Hepatocyte (in vitro differentiated cells): ENCODE measurements at regions not wholly inside any gene's neighbourhood (a gene's known extent, or its start where the extent isn't known, plus 50 kb on each side); places are given as distances from the start of the nearest gene placed in this dataset.

ENCODE experiments used
- DNase-seq: peaks from one replicate; pipeline ENCODE4 v3.0.0-alpha.2; 2016; ENCODE audit warnings: low spot score
- H2AFZ ChIP-seq: fragments of 200-600 bp; sonication (generic); 2 replicates; pipeline ENCODE4 v1.6.0; 2016; ENCODE audit warnings: antibody characterized with exemption, mild to moderate bottlenecking
- H3K27ac ChIP-seq: fragments of 200-600 bp; sonication (generic); 2 replicates; pipeline ENCODE4 v1.5.1; 2016; ENCODE audit warnings: mild to moderate bottlenecking
- H3K27me3 ChIP-seq: fragments of 200-600 bp; sonication (generic); 2 replicates; pipeline ENCODE4 v1.6.1; 2016
- H3K36me3 ChIP-seq: fragments of 200-600 bp; sonication (generic); replicated peaks from 2 replicates; pipeline ENCODE4 v1.5.1; 2016; ENCODE audit warnings: low read depth; ENCODE audit not compliant: insufficient read depth
- H3K4me1 ChIP-seq: fragments of 200-600 bp; sonication (generic); 2 replicates; pipeline ENCODE4 v1.5.1; 2016; ENCODE audit warnings: mild to moderate bottlenecking, moderate library complexity; ENCODE audit not compliant: insufficient read depth
- H3K4me2 ChIP-seq: fragments of 200-600 bp; sonication (generic); 2 replicates; pipeline ENCODE4 v1.6.0; 2016
- H3K4me3 ChIP-seq: fragments of 200-600 bp; sonication (generic); 2 replicates; pipeline ENCODE4 v1.5.1; 2016; ENCODE audit warnings: mild to moderate bottlenecking
- H3K79me2 ChIP-seq: fragments of 200-600 bp; sonication (generic); 2 replicates; pipeline ENCODE4 v1.6.0; 2017; ENCODE audit warnings: mild to moderate bottlenecking
- H3K9me2 ChIP-seq: fragments of 200-600 bp; sonication (generic); replicated peaks from 2 replicates; pipeline ENCODE4 v1.6.0; 2017; ENCODE audit warnings: mild to moderate bottlenecking; ENCODE audit not compliant: insufficient read depth
- H3K9me3 ChIP-seq: fragments of 200-600 bp; sonication (generic); 2 replicates; pipeline ENCODE4 v1.5.1; 2016; ENCODE audit warnings: low read depth, mild to moderate bottlenecking
- H4K20me1 ChIP-seq: fragments of 200-600 bp; sonication (generic); 2 replicates; pipeline ENCODE4 v1.6.0; 2016; ENCODE audit warnings: mild to moderate bottlenecking; ENCODE audit not compliant: insufficient read depth, poor library complexity, severe bottlenecking
- EZH2 ChIP-seq: fragments of 200-600 bp; sonication (generic); IDR thresholded peaks from 2 replicates; pipeline ENCODE4 v1.6.1; 2016; ENCODE audit warnings: antibody characterized with exemption, mild to moderate bottlenecking, borderline replicate concordance
- EZH2phosphoT487 ChIP-seq: fragments of 200-600 bp; sonication (generic); IDR thresholded peaks from one replicate; pipeline ENCODE4 v1.6.1; 2018; ENCODE audit warnings: antibody characterized with exemption, mild to moderate bottlenecking, low read depth, moderate library complexity; ENCODE audit not compliant: unreplicated experiment, severe bottlenecking
- WGBS: methylation state at CpG from one replicate; pipeline ENCODE4 v1.1.6; 2016; ENCODE audit warnings: low lambda C conversion rate; ENCODE audit errors: missing lambda C conversion rate; 5-methylcytosine and 5-hydroxymethylcytosine counted together
- TF ChIP-seq, protein P1 (sequence below): fragments of 200-600 bp; sonication (generic); IDR thresholded peaks from 2 replicates; pipeline ENCODE4 v1.5.1; 2016; ENCODE audit warnings: antibody characterized with exemption, mild to moderate bottlenecking; ENCODE audit not compliant: poor library complexity

GRCh38 chr5:5061836-5062235, 78.3 kb upstream of the ADAMTS16 start:
- H3K79me2 ChIP-seq = no peaks in the 10 kb centered on the region
- 96% methylated on average over 12 of the region's 12 CpGs for WGBS
- no peak overlapping the region for H2AFZ ChIP-seq
- TF ChIP-seq EZH2 = no peak
- TF ChIP-seq, protein P1, sequence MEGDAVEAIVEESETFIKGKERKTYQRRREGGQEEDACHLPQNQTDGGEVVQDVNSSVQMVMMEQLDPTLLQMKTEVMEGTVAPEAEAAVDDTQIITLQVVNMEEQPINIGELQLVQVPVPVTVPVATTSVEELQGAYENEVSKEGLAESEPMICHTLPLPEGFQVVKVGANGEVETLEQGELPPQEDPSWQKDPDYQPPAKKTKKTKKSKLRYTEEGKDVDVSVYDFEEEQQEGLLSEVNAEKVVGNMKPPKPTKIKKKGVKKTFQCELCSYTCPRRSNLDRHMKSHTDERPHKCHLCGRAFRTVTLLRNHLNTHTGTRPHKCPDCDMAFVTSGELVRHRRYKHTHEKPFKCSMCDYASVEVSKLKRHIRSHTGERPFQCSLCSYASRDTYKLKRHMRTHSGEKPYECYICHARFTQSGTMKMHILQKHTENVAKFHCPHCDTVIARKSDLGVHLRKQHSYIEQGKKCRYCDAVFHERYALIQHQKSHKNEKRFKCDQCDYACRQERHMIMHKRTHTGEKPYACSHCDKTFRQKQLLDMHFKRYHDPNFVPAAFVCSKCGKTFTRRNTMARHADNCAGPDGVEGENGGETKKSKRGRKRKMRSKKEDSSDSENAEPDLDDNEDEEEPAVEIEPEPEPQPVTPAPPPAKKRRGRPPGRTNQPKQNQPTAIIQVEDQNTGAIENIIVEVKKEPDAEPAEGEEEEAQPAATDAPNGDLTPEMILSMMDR = no peak
- TF ChIP-seq EZH2phosphoT487 = no peak
- H3K4me1 ChIP-seq = no peaks in the 10 kb centered on the region
- H3K36me3 ChIP-seq = no peaks in the 10 kb centered on the region
- no peak overlapping the region for H3K27ac ChIP-seq
- no peak overlapping the region for H3K4me3 ChIP-seq
- H3K9me2 ChIP-seq = no peaks in the 10 kb centered on the region
- DNase-seq = no peak
- H4K20me1 ChIP-seq = no peaks in the 10 kb centered on the region
- H3K27me3 ChIP-seq = no peaks in the 10 kb centered on the region
- H3K4me2 ChIP-seq = no peak overlapping the region
- no peaks in the 10 kb centered on the region for H3K9me3 ChIP-seq

DNA sequence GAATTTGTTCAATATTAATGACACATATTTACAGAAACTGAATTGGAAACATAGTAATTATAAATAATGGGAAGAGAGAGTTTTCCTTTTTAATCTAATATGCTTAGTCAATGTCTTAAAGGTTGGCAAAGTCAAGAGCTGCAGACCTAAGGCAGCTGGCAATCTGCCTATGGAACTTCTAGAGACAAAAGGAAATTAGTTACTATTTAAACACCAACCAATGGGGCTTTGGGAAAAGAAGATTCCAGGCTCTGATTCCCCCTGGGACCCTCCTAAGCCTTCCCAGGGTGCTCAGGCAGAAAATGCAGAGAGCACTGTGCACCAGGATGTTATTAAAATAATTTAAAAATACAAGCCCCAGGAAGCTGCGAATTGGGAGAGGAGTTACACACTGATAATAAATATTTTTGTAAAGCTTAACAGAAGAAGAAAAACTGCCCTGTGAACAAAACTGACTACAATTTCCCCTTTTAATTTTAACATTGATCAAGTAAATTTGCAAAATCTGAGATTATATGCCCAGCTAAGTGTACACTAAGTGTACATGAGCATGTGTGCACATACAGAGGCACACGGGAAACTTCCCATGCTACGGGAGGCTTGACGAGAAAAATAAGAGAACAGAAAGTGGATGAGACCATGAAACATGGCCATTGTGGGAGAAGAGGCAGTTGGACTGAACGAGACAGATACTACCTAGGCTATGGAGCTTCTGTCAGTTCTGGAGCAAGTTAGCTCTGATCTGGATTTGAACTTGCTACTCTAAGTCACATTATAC, 77.4 kb upstream of the ADAMTS16 start:
- no peaks in the 10 kb centered on the region for H3K9me3 ChIP-seq
- no peaks in the 10 kb centered on the region for H3K79me2 ChIP-seq
- no peak for TF ChIP-seq EZH2
- no peak for TF ChIP-seq EZH2phosphoT487
- TF ChIP-seq, protein P1 = no peak
- no peak overlapping the region for H2AFZ ChIP-seq
- no peaks in the 10 kb centered on the region for H3K27me3 ChIP-seq
- no peak overlapping the region for H3K4me3 ChIP-seq
- H4K20me1 ChIP-seq = no peaks in the 10 kb centered on the region
- H3K4me1 ChIP-seq = no peaks in the 10 kb centered on the region
- no peak overlapping the region for H3K4me2 ChIP-seq
- DNase-seq = no peak
- H3K36me3 ChIP-seq = no peaks in the 10 kb centered on the region
- no peaks in the 10 kb centered on the region for H3K9me2 ChIP-seq
- 74% methylated on average over 5 of the region's 5 CpGs for WGBS
- H3K27ac ChIP-seq = no peak overlapping the region

DNA sequence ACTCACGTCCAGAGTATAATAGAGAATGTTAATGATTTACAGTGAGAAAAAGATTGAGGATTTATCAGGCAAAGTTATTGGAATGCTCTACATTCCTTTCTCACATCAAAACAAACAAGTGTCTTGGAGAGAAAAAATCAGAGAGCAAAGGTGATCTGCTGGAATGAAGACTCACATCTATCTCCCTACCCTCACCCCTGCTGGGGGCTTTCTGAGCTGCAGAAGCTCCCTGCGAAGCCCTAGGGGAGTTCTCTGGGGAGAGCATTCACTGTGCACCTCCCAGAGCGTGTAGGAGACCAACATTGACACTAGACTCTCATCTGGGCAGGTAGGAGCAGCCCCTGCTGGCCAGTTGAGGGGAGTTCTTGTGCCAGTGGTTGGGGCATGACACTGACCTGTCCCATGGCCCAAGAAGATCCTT, 76.6 kb upstream of the ADAMTS16 start:
- Histone ChIP-seq H3K27ac (no peak overlapping the region), H3K9me2 (no peaks in the 10 kb centered on the region), H3K9me3 (no peaks in the 10 kb centered on the region), H2AFZ (no peak overlapping the region), H4K20me1 (no peaks in the 10 kb centered on the region), H3K79me2 (no peaks in the 10 kb centered on the region), H3K4me3 (no peak overlapping the region), H3K4me1 (no peaks in the 10 kb centered on the region), H3K36me3 (no peaks in the 10 kb centered on the region), H3K4me2 (no peak overlapping the region), H3K27me3 (no peaks in the 10 kb centered on the region)
- 39% methylated on average over 3 of the region's 3 CpGs for WGBS
- no peak for DNase-seq
- TF ChIP-seq EZH2 (no peak), EZH2phosphoT487 (no peak)
- TF ChIP-seq, protein P1 = peak; percentile 8
